ENCODE measurements at regions not wholly inside any gene's neighbourhood (a gene's known extent, or its start where the extent isn't known, plus 50 kb on each side); places are given as distances from the start of the nearest gene placed in this dataset.

DNA sequence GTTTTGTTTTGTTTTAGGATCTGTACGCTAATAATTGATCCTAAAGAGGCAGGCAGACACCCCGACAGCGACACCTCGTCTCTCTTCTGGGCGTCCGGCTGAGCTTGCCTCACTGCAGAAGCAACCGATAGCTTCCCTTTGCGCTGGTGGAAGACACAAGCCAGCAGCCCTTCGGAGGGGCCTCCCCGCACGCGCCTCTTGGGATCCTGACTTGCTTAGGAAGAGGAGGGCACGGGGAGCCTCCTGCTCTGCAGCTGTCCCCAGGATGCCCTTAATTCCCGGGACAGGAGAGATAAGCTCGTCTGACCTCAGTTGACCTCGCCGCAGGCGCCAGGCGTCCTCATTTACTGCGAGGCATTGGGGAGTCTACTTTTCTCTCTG, 94.0 kb downstream of the CD83 start:
- Histone ChIP-seq H3F3A (ENCODE audit: control insufficient read depth, insufficient read depth) (no peaks in the 10 kb centered on the region; the same call in 1 of the 2 replicates), H3K36me3 (ENCODE audit: control insufficient read depth, low read length) (no peaks in the 10 kb centered on the region), H3K4me3 (ENCODE audit: low read length) (peak overlapping the region; percentile 79), H3K27me3 (ENCODE audit: control insufficient read depth, low read length) (no peaks in the 10 kb centered on the region), H4K20me1 (ENCODE audit: control insufficient read depth, insufficient read depth, low read depth, low read length) (no peaks in the 10 kb centered on the region), H3K9me3 (ENCODE audit: control insufficient read depth, insufficient read depth, low read length) (no peaks in the 10 kb centered on the region), H3K79me2 (ENCODE audit: control insufficient read depth, low read length) (no peaks in the 10 kb centered on the region), H3K4me1 (ENCODE audit: control insufficient read depth, low read length) (peaks cover 21% of the 10 kb centered on the region), H3K27ac (ENCODE audit: low read depth, low read length) (no peak overlapping the region), H3K4me2 (ENCODE audit: low read length) (peak overlapping the region; percentile 95), H3K9me2 (replicated peaks; ENCODE audit: control insufficient read depth, low read length) (no peaks in the 10 kb centered on the region)
- TF ChIP-seq CTCF (IDR thresholded peaks at IDR 0.05; ENCODE audit: low read depth, low read length, poor library complexity, severe bottlenecking) (no peak), EZH2phosphoT487 (IDR thresholded peaks at IDR 0.05; ENCODE audit: borderline replicate concordance, low read length) (no peak)

DNA sequence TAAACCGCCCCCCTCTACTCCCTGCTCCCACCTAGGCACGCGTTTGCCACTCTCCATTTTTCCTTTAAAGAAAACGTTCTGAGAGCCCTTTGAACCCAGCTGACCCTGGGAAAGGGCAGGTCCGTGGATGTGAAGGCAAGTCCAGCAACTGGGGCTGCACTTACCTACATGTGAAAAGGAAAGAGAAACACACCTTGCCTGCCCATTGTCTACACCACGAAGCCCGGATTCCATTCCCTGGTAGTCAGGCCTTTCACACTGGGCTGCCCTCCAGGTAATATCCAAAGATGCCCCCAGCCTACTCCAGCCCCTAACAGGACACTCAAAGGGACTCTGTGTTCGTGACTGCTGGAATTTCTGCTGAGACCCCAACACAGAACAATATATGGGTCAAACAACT, 94.4 kb downstream of the CD83 start:
- TF ChIP-seq EZH2phosphoT487 (IDR thresholded peaks at IDR 0.05; ENCODE audit: borderline replicate concordance, low read length) (no peak), CTCF (IDR thresholded peaks at IDR 0.05; ENCODE audit: low read depth, low read length, poor library complexity, severe bottlenecking) (no peak)
- Histone ChIP-seq H3K9me3 (ENCODE audit: control insufficient read depth, insufficient read depth, low read length) (no peaks in the 10 kb centered on the region), H3K79me2 (ENCODE audit: control insufficient read depth, low read length) (no peaks in the 10 kb centered on the region), H3F3A (ENCODE audit: control insufficient read depth, insufficient read depth) (no peaks in the 10 kb centered on the region; the same call in 1 of the 2 replicates), H3K4me2 (ENCODE audit: low read length) (no peak overlapping the region), H3K4me3 (ENCODE audit: low read length) (no peak overlapping the region), H3K9me2 (replicated peaks; ENCODE audit: control insufficient read depth, low read length) (no peaks in the 10 kb centered on the region), H3K27ac (ENCODE audit: low read depth, low read length) (no peak overlapping the region), H3K27me3 (ENCODE audit: control insufficient read depth, low read length) (no peaks in the 10 kb centered on the region), H4K20me1 (ENCODE audit: control insufficient read depth, insufficient read depth, low read depth, low read length) (no peaks in the 10 kb centered on the region), H3K36me3 (ENCODE audit: control insufficient read depth, low read length) (no peaks in the 10 kb centered on the region), H3K4me1 (ENCODE audit: control insufficient read depth, low read length) (peaks cover 21% of the 10 kb centered on the region)

DNA sequence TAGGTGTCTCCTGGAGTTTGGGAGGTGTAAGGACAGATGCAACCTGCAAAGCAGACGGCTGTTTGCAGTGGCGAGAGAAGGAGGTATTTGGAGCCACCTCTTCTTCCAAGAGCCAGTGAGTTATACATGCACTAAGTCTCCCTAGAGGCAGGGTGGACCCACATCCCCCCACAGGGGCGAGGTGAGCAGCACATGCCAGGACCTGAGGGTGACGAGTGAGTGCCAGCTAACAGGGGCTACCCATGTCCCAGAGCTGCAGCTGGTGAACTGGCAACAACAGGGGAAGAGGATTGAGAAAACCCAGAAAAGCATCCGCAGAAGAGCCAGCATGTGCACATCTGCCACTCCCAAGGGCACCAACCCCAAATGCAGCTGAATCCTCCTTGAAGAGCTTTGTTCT, 95.1 kb downstream of the CD83 start:
- Histone ChIP-seq H3K27ac (ENCODE audit: low read depth, low read length) (no peak overlapping the region), H3F3A (ENCODE audit: control insufficient read depth, insufficient read depth) (no peaks in the 10 kb centered on the region; the same call in 1 of the 2 replicates), H4K20me1 (ENCODE audit: control insufficient read depth, insufficient read depth, low read depth, low read length) (no peaks in the 10 kb centered on the region), H3K4me2 (ENCODE audit: low read length) (no peak overlapping the region), H3K36me3 (ENCODE audit: control insufficient read depth, low read length) (no peaks in the 10 kb centered on the region), H3K9me2 (replicated peaks; ENCODE audit: control insufficient read depth, low read length) (no peaks in the 10 kb centered on the region), H3K4me3 (ENCODE audit: low read length) (no peak overlapping the region), H3K9me3 (ENCODE audit: control insufficient read depth, insufficient read depth, low read length) (no peaks in the 10 kb centered on the region), H3K79me2 (ENCODE audit: control insufficient read depth, low read length) (no peaks in the 10 kb centered on the region), H3K4me1 (ENCODE audit: control insufficient read depth, low read length) (peaks cover 21% of the 10 kb centered on the region), H3K27me3 (ENCODE audit: control insufficient read depth, low read length) (no peaks in the 10 kb centered on the region)
- TF ChIP-seq CTCF (IDR thresholded peaks at IDR 0.05; ENCODE audit: low read depth, low read length, poor library complexity, severe bottlenecking) (no peak), EZH2phosphoT487 (IDR thresholded peaks at IDR 0.05; ENCODE audit: borderline replicate concordance, low read length) (no peak)
